ENCODE measurements at regions not wholly inside any gene's neighbourhood (a gene's known extent, or its start where the extent isn't known, plus 50 kb on each side); places are given as distances from the start of the nearest gene placed in this dataset.

DNA sequence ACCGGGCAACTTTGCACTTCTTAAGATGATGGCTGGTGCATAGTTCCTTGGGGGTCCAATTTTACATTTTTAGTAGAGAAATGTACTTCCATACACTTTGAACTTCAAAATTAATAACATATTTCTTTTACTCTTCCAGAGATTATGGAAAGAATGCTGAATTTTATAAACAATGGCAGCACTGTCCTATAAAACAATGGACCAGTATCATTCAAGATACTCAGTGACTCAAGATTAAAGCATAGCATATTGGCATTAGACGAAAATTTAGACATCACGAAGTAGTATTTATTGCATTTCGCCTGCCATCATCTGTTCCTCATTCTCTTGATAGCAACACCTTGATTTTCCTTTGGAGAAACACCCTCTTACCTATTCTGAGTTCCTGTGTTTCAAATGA is 118.3 kb upstream of the ATF7IP start:
- ATAC-seq, result no peak
- DNase-seq, result no peak
- TF ChIP-seq POLR2A (IDR thresholded peaks at IDR 0.05) (no peak), CTCF (IDR thresholded peaks at IDR 0.05) (no peak)
- no peaks in the 10 kb centered on the region for H3K27me3 ChIP-seq
- no peak overlapping the region for H3K4me3 ChIP-seq
- 94 to 97% (median 94%) methylated on average over 4 of the region's 4 CpGs for WGBS, 4 donors
- intact Hi-C loops (cut with DNase I), result loop anchor here in 1 of 10 donors (10.0 kb wide), 1 partner anchor 208 kb away; no protein-coding TSS in a partner anchor
- H3K4me1 ChIP-seq, result peaks cover 0 to 10% (median 4%) of the 10 kb centered on the region in 12 donors
- H3K27ac ChIP-seq, result no peak overlapping the region
- H3K36me3 ChIP-seq, result no peaks in the 10 kb centered on the region
- H3K9me3 ChIP-seq, result peaks cover 0 to 26% (median 17%) of the 10 kb centered on the region in 12 donors

- no peak for TF ChIP-seq POLR2A (IDR thresholded peaks at IDR 0.05)
- TF ChIP-seq CTCF (IDR thresholded peaks at IDR 0.05), result no peak
- ATAC-seq, result no peak
- no peak overlapping the region for H3K4me3 ChIP-seq
- 49 to 60% (median 56%) methylated on average over 4 of the region's 4 CpGs for WGBS, 4 donors
- H3K27ac ChIP-seq, result no peak overlapping the region
- H3K4me1 ChIP-seq, result peaks cover 0 to 17% (median 4%) of the 10 kb centered on the region in 12 donors
- intact Hi-C loops (cut with DNase I), result loop anchor here in 1 of 10 donors (10.0 kb wide), 1 partner anchor 205 kb away; no protein-coding TSS in a partner anchor
- DNase-seq, result no peak
- H3K9me3 ChIP-seq, result peaks cover 0 to 6% (median 0%) of the 10 kb centered on the region in 12 donors
- no peaks in the 10 kb centered on the region for H3K36me3 ChIP-seq
- no peaks in the 10 kb centered on the region for H3K27me3 ChIP-seq
Observed at GRCh38 chr12:14249368-14249767, 116.1 kb upstream of the ATF7IP start.

- WGBS, 4 donors, result 86 to 94% (median 89%) methylated on average over 6 of the region's 6 CpGs
- intact Hi-C loops (cut with DNase I), result loop anchor here in 4 of 10 donors (5.0 to 10.0 kb wide), 5 partner anchors 110 to 522 kb away; partner anchors contain the start of gene PLBD1 (in 1 of the 4)
- ATAC-seq, result no peak
- peak overlapping the region in 1 of 12 donors; percentile 37 for H3K27ac ChIP-seq
- peaks cover 0 to 3% (median 0%) of the 10 kb centered on the region in 9 donors for H3K27me3 ChIP-seq
- no peak for DNase-seq
- H3K9me3 ChIP-seq, result peaks cover 0 to 5% (median 0%) of the 10 kb centered on the region in 12 donors
- no peak overlapping the region for H3K4me3 ChIP-seq
- peaks cover 4 to 36% (median 20%) of the 10 kb centered on the region in 12 donors for H3K4me1 ChIP-seq
- no peaks in the 10 kb centered on the region for H3K36me3 ChIP-seq
- TF ChIP-seq CTCF (IDR thresholded peaks at IDR 0.05) (no peak), POLR2A (IDR thresholded peaks at IDR 0.05) (no peak)
Observed at GRCh38 chr12:14252697-14253096, 112.8 kb upstream of the ATF7IP start.

- no peak for TF ChIP-seq CTCF (IDR thresholded peaks at IDR 0.05)
- TF ChIP-seq POLR2A (IDR thresholded peaks at IDR 0.05), result no peak
- no peak for ATAC-seq
- no peak overlapping the region for H3K27ac ChIP-seq
- peaks cover 0 to 3% (median 0%) of the 10 kb centered on the region in 9 donors for H3K27me3 ChIP-seq
- no peak overlapping the region for H3K4me3 ChIP-seq
- H3K9me3 ChIP-seq, result peaks cover 0 to 5% (median 0%) of the 10 kb centered on the region in 12 donors
- H3K4me1 ChIP-seq, result peaks cover 4 to 44% (median 28%) of the 10 kb centered on the region in 12 donors
- WGBS, 4 donors, result 96 to 100% (median 99%) methylated on average over 3 of the region's 3 CpGs
- no peak for DNase-seq
- intact Hi-C loops (cut with DNase I), result loop anchor here in 4 of 10 donors (5.0 to 10.0 kb wide), 5 partner anchors 109 to 521 kb away; partner anchors contain the start of gene PLBD1 (in 1 of the 4)
- H3K36me3 ChIP-seq, result no peaks in the 10 kb centered on the region
Observed at GRCh38 chr12:14253496-14253895, 112.0 kb upstream of the ATF7IP start.

All from heart left ventricle (tissue), 16 donors.